ENCODE measurements at regions not wholly inside any gene's neighbourhood (a gene's known extent, or its start where the extent isn't known, plus 50 kb on each side); places are given as distances from the start of the nearest gene placed in this dataset.

GRCh38 chr16:82322177-82322576 is 152.2 kb upstream of the MPHOSPH6 start:
- H3K9ac ChIP-seq (ENCODE audit: low read depth, low read length), result no peak overlapping the region
- no peak overlapping the region for H3K4me3 ChIP-seq (ENCODE audit: low read length)
- H3K36me3 ChIP-seq (ENCODE audit: insufficient read depth, low read length), result no peaks in the 10 kb centered on the region
- H3K27me3 ChIP-seq (ENCODE audit: control insufficient read depth, insufficient read depth, low read length), result no peaks in the 10 kb centered on the region
- H3K4me1 ChIP-seq (ENCODE audit: control insufficient read depth, insufficient read depth, low read length), result no peaks in the 10 kb centered on the region
- no peaks in the 10 kb centered on the region for H3K9me3 ChIP-seq (replicated peaks; ENCODE audit: low read length)
- H3K4me2 ChIP-seq (ENCODE audit: low read length), result no peak overlapping the region

GRCh38 chr16:82319038-82319437 is 149.0 kb upstream of the MPHOSPH6 start:
- no peaks in the 10 kb centered on the region for H3K36me3 ChIP-seq (ENCODE audit: insufficient read depth, low read length)
- no peak overlapping the region for H3K9ac ChIP-seq (ENCODE audit: low read depth, low read length)
- no peaks in the 10 kb centered on the region for H3K4me1 ChIP-seq (ENCODE audit: control insufficient read depth, insufficient read depth, low read length)
- H3K4me3 ChIP-seq (ENCODE audit: low read length), result no peak overlapping the region
- H3K9me3 ChIP-seq (replicated peaks; ENCODE audit: low read length), result no peaks in the 10 kb centered on the region
- H3K4me2 ChIP-seq (ENCODE audit: low read length), result no peak overlapping the region
- no peaks in the 10 kb centered on the region for H3K27me3 ChIP-seq (ENCODE audit: control insufficient read depth, insufficient read depth, low read length)

DNA sequence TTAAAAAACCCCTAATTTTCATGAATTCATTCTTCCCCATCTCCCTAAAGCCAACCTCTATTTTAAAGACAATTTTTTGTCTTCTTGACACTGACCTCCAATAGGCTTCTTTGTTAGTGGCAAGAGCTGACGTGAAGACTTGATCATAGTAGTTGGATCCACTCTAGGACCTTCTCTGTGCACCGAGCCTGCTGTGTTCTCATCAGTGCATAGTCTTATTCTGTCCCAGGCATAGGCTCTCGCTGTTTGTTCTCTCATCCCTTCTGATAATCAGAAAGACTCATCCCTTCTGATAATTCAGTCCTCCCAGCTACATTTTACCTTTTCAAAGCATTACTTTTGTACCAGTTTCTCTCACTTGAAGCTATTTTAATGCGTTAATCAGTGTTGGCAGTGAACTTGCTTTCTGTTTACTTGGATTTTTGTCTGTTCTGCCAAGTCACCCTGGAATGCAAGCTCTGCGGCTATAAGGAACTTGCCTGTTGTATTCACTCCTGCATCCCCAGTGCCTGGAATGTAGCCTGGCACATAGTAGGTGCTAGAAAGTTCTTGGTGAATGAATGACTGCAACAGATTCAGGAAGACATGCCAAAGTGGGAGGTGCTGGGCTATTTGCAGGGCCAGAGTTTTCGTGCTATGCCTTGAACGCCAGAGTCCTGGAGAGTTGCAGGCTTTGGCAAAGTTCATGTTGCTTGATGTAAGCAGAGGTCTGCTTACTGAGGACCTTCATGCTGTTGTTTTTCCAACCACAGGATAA is 147.6 kb upstream of the MPHOSPH6 start:
- Histone ChIP-seq H3K4me3 (ENCODE audit: low read length) (no peak overlapping the region), H3K36me3 (ENCODE audit: insufficient read depth, low read length) (no peaks in the 10 kb centered on the region), H3K4me1 (ENCODE audit: control insufficient read depth, insufficient read depth, low read length) (no peaks in the 10 kb centered on the region), H3K9ac (ENCODE audit: low read depth, low read length) (no peak overlapping the region), H3K9me3 (replicated peaks; ENCODE audit: low read length) (no peaks in the 10 kb centered on the region), H3K27me3 (ENCODE audit: control insufficient read depth, insufficient read depth, low read length) (no peaks in the 10 kb centered on the region), H3K4me2 (ENCODE audit: low read length) (no peak overlapping the region)

GRCh38 chr16:82313754-82314153 is 143.7 kb upstream of the MPHOSPH6 start:
- no peaks in the 10 kb centered on the region for H3K27me3 ChIP-seq (ENCODE audit: control insufficient read depth, insufficient read depth, low read length)
- no peak overlapping the region for H3K4me3 ChIP-seq (ENCODE audit: low read length)
- H3K4me2 ChIP-seq (ENCODE audit: low read length), result no peak overlapping the region
- no peak overlapping the region for H3K9ac ChIP-seq (ENCODE audit: low read depth, low read length)
- H3K4me1 ChIP-seq (ENCODE audit: control insufficient read depth, insufficient read depth, low read length), result no peaks in the 10 kb centered on the region
- H3K36me3 ChIP-seq (ENCODE audit: insufficient read depth, low read length), result no peaks in the 10 kb centered on the region
- H3K9me3 ChIP-seq (replicated peaks; ENCODE audit: low read length), result no peaks in the 10 kb centered on the region

GRCh38 chr16:82311528-82311927 is 141.5 kb upstream of the MPHOSPH6 start:
- Histone ChIP-seq H3K27me3 (ENCODE audit: control insufficient read depth, insufficient read depth, low read length) (no peaks in the 10 kb centered on the region), H3K9me3 (replicated peaks; ENCODE audit: low read length) (no peaks in the 10 kb centered on the region), H3K36me3 (ENCODE audit: insufficient read depth, low read length) (no peaks in the 10 kb centered on the region), H3K4me1 (ENCODE audit: control insufficient read depth, insufficient read depth, low read length) (no peaks in the 10 kb centered on the region), H3K4me3 (ENCODE audit: low read length) (no peak overlapping the region), H3K4me2 (ENCODE audit: low read length) (no peak overlapping the region), H3K9ac (ENCODE audit: low read depth, low read length) (no peak overlapping the region)

DNA sequence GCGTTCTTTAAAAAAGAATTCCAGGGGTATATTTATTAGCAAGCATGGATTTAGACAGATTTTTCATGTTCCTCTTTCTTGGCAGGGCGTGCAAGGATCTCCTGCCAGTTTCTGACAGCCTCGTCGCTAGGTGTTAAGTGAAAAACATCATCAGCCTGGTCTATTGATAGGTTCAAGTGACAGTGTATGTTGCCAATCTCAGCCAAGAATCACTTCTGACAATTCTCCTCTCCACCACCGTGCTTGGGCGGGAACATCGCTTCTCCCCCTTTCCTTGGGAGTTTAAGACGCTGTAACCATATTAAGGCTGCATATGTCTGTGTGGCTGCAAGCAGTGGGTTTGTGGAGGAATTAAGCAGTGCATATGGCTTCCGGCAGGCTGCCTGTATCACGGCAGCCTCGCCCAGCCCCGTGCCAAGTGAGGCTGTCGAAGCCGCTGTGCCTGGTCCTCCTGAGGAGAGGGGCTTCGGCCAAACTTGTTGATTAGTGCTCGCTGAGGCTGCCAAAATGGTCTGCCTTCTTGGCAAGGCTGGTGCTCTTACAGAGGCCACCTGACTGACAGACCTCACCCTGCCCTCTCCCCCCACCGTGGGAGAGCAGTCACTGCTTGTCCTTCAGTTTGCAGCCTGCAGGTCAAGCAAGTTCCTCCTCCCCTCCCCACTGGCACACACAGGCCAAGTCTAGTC is 132.2 kb upstream of the MPHOSPH6 start:
- Histone ChIP-seq H3K36me3 (ENCODE audit: insufficient read depth, low read length) (no peaks in the 10 kb centered on the region), H3K9ac (ENCODE audit: low read depth, low read length) (no peak overlapping the region), H3K9me3 (replicated peaks; ENCODE audit: low read length) (no peaks in the 10 kb centered on the region), H3K4me3 (ENCODE audit: low read length) (no peak overlapping the region), H3K27me3 (ENCODE audit: control insufficient read depth, insufficient read depth, low read length) (peaks cover 11% of the 10 kb centered on the region), H3K4me2 (ENCODE audit: low read length) (no peak overlapping the region), H3K4me1 (ENCODE audit: control insufficient read depth, insufficient read depth, low read length) (no peaks in the 10 kb centered on the region)

DNA sequence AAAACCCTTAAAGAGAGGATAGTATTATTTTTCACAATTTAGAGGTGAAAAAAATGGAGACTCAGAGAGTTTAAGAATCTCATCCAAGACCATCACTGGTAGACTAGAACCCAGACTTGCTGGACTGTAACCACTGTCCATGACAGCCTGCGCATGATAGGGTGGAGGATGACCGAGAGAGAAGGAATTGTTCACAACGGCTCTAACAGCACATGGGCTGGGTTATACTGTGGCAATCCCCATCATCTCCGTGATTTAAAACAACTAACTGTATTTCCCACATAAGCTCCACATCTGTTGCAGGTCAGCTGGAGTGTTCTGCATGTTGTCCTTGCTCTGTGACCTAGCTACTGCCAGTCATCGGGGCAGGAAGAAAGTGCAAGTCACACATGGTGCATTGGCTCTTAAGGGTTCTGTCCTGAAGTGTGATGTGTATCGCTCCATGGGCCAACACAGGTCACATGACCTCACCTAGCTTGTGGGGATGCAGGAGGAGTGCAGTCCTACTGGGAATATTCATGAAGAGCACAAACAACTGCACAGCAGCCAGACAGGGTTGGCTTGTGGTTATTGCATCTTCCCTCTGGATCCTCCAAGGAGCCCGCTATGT is 131.2 kb upstream of the MPHOSPH6 start:
- Histone ChIP-seq H3K4me1 (ENCODE audit: control insufficient read depth, insufficient read depth, low read length) (no peaks in the 10 kb centered on the region), H3K4me2 (ENCODE audit: low read length) (no peak overlapping the region), H3K36me3 (ENCODE audit: insufficient read depth, low read length) (no peaks in the 10 kb centered on the region), H3K4me3 (ENCODE audit: low read length) (no peak overlapping the region), H3K9ac (ENCODE audit: low read depth, low read length) (no peak overlapping the region), H3K27me3 (ENCODE audit: control insufficient read depth, insufficient read depth, low read length) (peaks cover 11% of the 10 kb centered on the region), H3K9me3 (replicated peaks; ENCODE audit: low read length) (no peaks in the 10 kb centered on the region)

DNA sequence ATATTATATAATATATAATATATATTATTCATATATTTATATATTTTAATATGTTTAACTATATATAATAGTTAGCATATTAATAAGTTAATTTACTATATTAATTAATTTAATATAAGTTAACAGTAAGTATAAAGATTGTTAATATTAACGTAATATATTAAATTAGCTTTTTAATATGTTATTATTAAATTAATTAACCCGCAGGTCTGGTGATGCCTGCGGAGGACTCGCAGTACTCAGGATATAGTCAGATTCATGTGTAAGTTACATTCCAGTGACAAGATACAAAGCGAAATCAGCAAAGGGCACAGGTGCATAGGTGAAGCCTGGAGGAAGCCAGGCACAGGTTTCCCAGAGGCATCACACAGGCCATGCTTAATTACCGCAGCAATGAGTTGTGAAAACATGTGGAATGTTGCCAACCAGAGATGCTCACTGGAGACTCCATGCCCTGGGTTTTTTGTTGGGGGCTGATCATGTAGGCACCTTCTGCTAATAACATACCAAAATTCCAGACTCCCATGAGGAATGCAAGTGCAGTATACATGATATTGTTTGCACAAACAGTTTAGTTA is 130.4 kb upstream of the MPHOSPH6 start:
- no peaks in the 10 kb centered on the region for H3K4me1 ChIP-seq (ENCODE audit: control insufficient read depth, insufficient read depth, low read length)
- no peak overlapping the region for H3K4me2 ChIP-seq (ENCODE audit: low read length)
- no peak overlapping the region for H3K4me3 ChIP-seq (ENCODE audit: low read length)
- H3K27me3 ChIP-seq (ENCODE audit: control insufficient read depth, insufficient read depth, low read length), result peaks cover 13% of the 10 kb centered on the region
- no peak overlapping the region for H3K9ac ChIP-seq (ENCODE audit: low read depth, low read length)
- H3K36me3 ChIP-seq (ENCODE audit: insufficient read depth, low read length), result no peaks in the 10 kb centered on the region
- no peaks in the 10 kb centered on the region for H3K9me3 ChIP-seq (replicated peaks; ENCODE audit: low read length)

GRCh38 chr16:82298472-82298871 is 128.4 kb upstream of the MPHOSPH6 start:
- peaks cover 16% of the 10 kb centered on the region for H3K27me3 ChIP-seq (ENCODE audit: control insufficient read depth, insufficient read depth, low read length)
- no peaks in the 10 kb centered on the region for H3K4me1 ChIP-seq (ENCODE audit: control insufficient read depth, insufficient read depth, low read length)
- no peak overlapping the region for H3K9ac ChIP-seq (ENCODE audit: low read depth, low read length)
- H3K4me2 ChIP-seq (ENCODE audit: low read length), result no peak overlapping the region
- H3K9me3 ChIP-seq (replicated peaks; ENCODE audit: low read length), result no peaks in the 10 kb centered on the region
- no peaks in the 10 kb centered on the region for H3K36me3 ChIP-seq (ENCODE audit: insufficient read depth, low read length)
- no peak overlapping the region for H3K4me3 ChIP-seq (ENCODE audit: low read length)

DNA sequence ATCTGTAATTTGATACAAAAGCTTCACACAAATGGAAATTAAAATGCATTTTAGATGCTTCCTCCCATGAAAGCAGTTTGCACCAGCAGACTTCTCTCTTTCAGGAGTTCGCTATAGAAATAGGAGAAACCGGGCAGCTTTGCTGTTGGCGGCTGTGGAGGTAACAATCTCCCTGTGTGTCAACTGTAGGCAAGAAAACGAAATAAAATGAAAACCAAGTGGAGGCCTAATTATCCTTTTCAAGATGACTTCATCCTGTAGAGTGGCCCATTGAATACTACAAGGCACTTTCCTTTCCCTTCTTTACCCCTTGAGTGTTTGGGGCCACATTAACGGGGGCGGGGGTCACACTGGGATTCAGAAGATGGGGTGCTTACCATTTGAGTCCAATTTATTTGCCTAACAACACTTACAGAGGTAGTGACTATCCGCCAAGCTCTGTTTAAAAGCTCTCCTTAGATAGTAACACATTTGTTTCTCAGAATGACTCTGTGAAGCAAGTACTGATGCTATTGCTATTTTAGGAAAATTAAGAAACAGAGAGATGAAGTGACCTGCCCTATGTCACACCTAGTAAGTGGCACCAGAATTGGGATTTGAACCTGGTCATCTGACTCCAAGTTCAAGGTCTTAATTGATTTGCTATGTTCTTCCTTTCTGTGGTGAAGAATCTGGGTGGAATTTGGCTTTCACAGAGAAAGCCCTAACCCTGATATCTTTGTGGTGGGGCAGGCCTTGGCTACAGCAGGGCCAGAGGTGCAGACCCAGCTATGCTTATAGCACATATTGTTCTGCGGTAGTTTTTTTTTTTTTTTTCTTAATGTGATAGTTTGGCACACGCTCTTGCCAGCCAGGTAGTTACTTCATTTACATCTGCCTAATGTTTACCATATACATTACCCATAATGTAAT is 125.5 kb upstream of the MPHOSPH6 start:
- H3K4me2 ChIP-seq (ENCODE audit: low read length), result no peak overlapping the region
- no peaks in the 10 kb centered on the region for H3K9me3 ChIP-seq (replicated peaks; ENCODE audit: low read length)
- no peak overlapping the region for H3K4me3 ChIP-seq (ENCODE audit: low read length)
- peaks cover 24% of the 10 kb centered on the region for H3K27me3 ChIP-seq (ENCODE audit: control insufficient read depth, insufficient read depth, low read length)
- no peaks in the 10 kb centered on the region for H3K36me3 ChIP-seq (ENCODE audit: insufficient read depth, low read length)
- no peaks in the 10 kb centered on the region for H3K4me1 ChIP-seq (ENCODE audit: control insufficient read depth, insufficient read depth, low read length)
- H3K9ac ChIP-seq (ENCODE audit: low read depth, low read length), result no peak overlapping the region

DNA sequence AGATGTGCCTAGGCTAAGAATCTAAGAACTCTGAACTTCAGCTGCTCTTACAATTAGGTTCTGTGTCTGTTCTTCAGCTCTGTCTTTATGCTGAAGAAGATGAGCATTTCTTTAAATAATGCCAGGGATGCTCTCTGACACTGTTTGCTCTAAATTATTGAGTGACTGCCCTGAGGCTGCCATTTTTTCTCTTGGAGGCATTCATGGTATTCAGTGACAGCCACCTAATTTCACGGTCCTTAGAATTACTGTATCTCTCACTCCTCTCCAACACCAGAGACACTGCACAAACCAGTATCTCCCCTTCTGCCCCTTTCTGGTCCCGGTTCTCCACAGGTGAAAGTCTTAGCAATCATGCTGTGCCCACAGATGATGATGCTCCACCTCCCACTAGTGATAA is 123.6 kb upstream of the MPHOSPH6 start:
- H3K9me3 ChIP-seq (replicated peaks; ENCODE audit: low read length), result no peaks in the 10 kb centered on the region
- H3K27me3 ChIP-seq (ENCODE audit: control insufficient read depth, insufficient read depth, low read length), result peaks cover 28% of the 10 kb centered on the region
- H3K9ac ChIP-seq (ENCODE audit: low read depth, low read length), result no peak overlapping the region
- no peaks in the 10 kb centered on the region for H3K4me1 ChIP-seq (ENCODE audit: control insufficient read depth, insufficient read depth, low read length)
- no peak overlapping the region for H3K4me2 ChIP-seq (ENCODE audit: low read length)
- H3K4me3 ChIP-seq (ENCODE audit: low read length), result no peak overlapping the region
- H3K36me3 ChIP-seq (ENCODE audit: insufficient read depth, low read length), result no peaks in the 10 kb centered on the region
